Neuronal stem cell (in vitro differentiated cells): ENCODE measurements at regions not wholly inside any gene's neighbourhood (a gene's known extent, or its start where the extent isn't known, plus 50 kb on each side); places are given as distances from the start of the nearest gene placed in this dataset.

ENCODE experiments used
- DNase-seq: peaks from one replicate; pipeline ENCODE4 v3.0.0-alpha.2; 2013; ENCODE audit warnings: low spot score
- H2AFZ ChIP-seq: one replicate; pipeline ENCODE4 v1.6.1; 2013; ENCODE audit warnings: mild to moderate bottlenecking, low read length, inconsistent platforms
- H2AK5ac ChIP-seq: 2 replicates; pipeline ENCODE4 v1.6.1; 2013; ENCODE audit warnings: low read depth, mild to moderate bottlenecking, inconsistent platforms, low read length, moderate library complexity, mixed read lengths
- H2BK120ac ChIP-seq: 2 replicates; pipeline ENCODE4 v1.6.1; 2013; ENCODE audit warnings: low read depth, mild to moderate bottlenecking, inconsistent platforms, low read length, moderate library complexity, mixed read lengths
- H2BK12ac ChIP-seq: one replicate; pipeline ENCODE4 v1.6.1; 2013; ENCODE audit warnings: low read length, inconsistent platforms
- H2BK15ac ChIP-seq: 2 replicates; pipeline ENCODE4 v1.6.1; 2013; ENCODE audit warnings: mild to moderate bottlenecking, low read length, inconsistent platforms, mixed read lengths
- H2BK5ac ChIP-seq: one replicate; pipeline ENCODE4 v1.6.1; 2013; ENCODE audit warnings: inconsistent platforms, mild to moderate bottlenecking, low read length, moderate library complexity
- H3K14ac ChIP-seq: one replicate; pipeline ENCODE4 v1.6.1; 2013; ENCODE audit warnings: low read length, inconsistent platforms
- H3K18ac ChIP-seq: 2 replicates; pipeline ENCODE4 v1.6.1; 2013; ENCODE audit warnings: low read length, inconsistent platforms
- H3K23ac ChIP-seq: 2 replicates; pipeline ENCODE4 v1.6.1; 2013; ENCODE audit warnings: low read depth, mild to moderate bottlenecking, mixed read lengths, low read length, inconsistent platforms; ENCODE audit not compliant: poor library complexity
- H3K27ac ChIP-seq: replicated peaks from 3 replicates; pipeline ENCODE4 v1.5.1; 2013; ENCODE audit warnings: low read length, inconsistent platforms
- H3K27me3 ChIP-seq, 3 experiments: 2 replicates each; pipeline ENCODE4 v1.6.1; 2013; ENCODE audit warnings: low read length in 3 of 3, mild to moderate bottlenecking in 2 of 3, inconsistent platforms in 1 of 3, low read depth in 1 of 3, mixed read lengths in 1 of 3, moderate library complexity in 1 of 3; ENCODE audit not compliant: control insufficient read depth in 3 of 3, insufficient read depth in 3 of 3
- H3K36me3 ChIP-seq, 2 donors: replicated peaks in 1 of 2; 2 replicates each; pipeline ENCODE4 v1.6.1; 2013; ENCODE audit warnings: low read length in 2 of 2; ENCODE audit not compliant: control insufficient read depth in 2 of 2, insufficient read depth in 2 of 2
- H3K4ac ChIP-seq: 2 replicates; pipeline ENCODE4 v1.6.1; 2013; ENCODE audit warnings: inconsistent platforms, mild to moderate bottlenecking, low read length, moderate library complexity
- H3K4me1 ChIP-seq, 2 donors: 1 replicate in 1 of 2; 2 replicates in 1 of 2; pipeline ENCODE4 v1.6.1; 2013; ENCODE audit warnings: low read length in 2 of 2, low read depth in 1 of 2; ENCODE audit not compliant: control insufficient read depth in 2 of 2, insufficient read depth in 1 of 2
- H3K4me2 ChIP-seq: one replicate; pipeline ENCODE4 v1.6.1; 2013; ENCODE audit warnings: mild to moderate bottlenecking, low read length, inconsistent platforms; ENCODE audit not compliant: insufficient read depth, poor library complexity, severe bottlenecking
- H3K4me3 ChIP-seq, 2 donors: 2 replicates each; pipeline ENCODE4 v1.5.1; 2013; ENCODE audit warnings: low read length in 2 of 2, mild to moderate bottlenecking in 2 of 2, inconsistent platforms in 1 of 2, moderate library complexity in 1 of 2
- H3K79me1 ChIP-seq: one replicate; pipeline ENCODE4 v1.6.1; 2013; ENCODE audit warnings: low read depth, mild to moderate bottlenecking, inconsistent platforms, low read length, moderate library complexity
- H3K9ac ChIP-seq: one replicate; pipeline ENCODE4 v1.6.1; 2013; ENCODE audit warnings: mild to moderate bottlenecking, low read depth, low read length, inconsistent platforms; ENCODE audit not compliant: poor library complexity
- H3K9me3 ChIP-seq, 2 donors: replicated peaks in 1 of 2; 2 replicates each; pipeline versions ENCODE3 to v1.6.1; 2013; ENCODE audit warnings: low read length in 2 of 2, mild to moderate bottlenecking in 2 of 2, inconsistent platforms in 1 of 2, low read depth in 1 of 2, mixed read lengths in 1 of 2, moderate library complexity in 1 of 2; ENCODE audit not compliant: control insufficient read depth in 2 of 2, insufficient read depth in 1 of 2
- H4K8ac ChIP-seq: one replicate; pipeline ENCODE4 v1.6.1; 2013; ENCODE audit warnings: low read depth, mild to moderate bottlenecking, inconsistent platforms, low read length, moderate library complexity
- H4K91ac ChIP-seq: one replicate; pipeline ENCODE4 v1.6.1; 2013; ENCODE audit warnings: low read length, low read depth, mild to moderate bottlenecking, inconsistent platforms; ENCODE audit not compliant: poor library complexity

- H2BK12ac ChIP-seq, result no peak overlapping the region
- no peak overlapping the region for H2AFZ ChIP-seq
Observed at GRCh38 chr5:144108131-144108530, 62.3 kb downstream of the YIPF5 start.

More at GRCh38 chr5:144108131-144108530, 62.3 kb downstream of the YIPF5 start:
- Histone ChIP-seq H3K4ac (no peak overlapping the region), H2BK15ac (no peak overlapping the region), H3K9me3 (no peaks in the 10 kb centered on the region), H4K8ac (no peak overlapping the region), H2BK120ac (no peak overlapping the region), H3K9ac (no peak overlapping the region), H3K27me3 (peaks cover 0 to 9% (median 0%) of the 10 kb centered on the region in 3 experiments), H3K4me2 (no peak overlapping the region), H3K4me3 (no peak overlapping the region), H3K18ac (no peak overlapping the region), H3K27ac (no peak overlapping the region), H3K4me1 (no peaks in the 10 kb centered on the region), H3K23ac (no peak overlapping the region), H2BK5ac (no peak overlapping the region), H3K79me1 (no peaks in the 10 kb centered on the region), H2AK5ac (no peak overlapping the region), H3K14ac (no peak overlapping the region), H3K36me3 (no peaks in the 10 kb centered on the region), H4K91ac (no peak overlapping the region)
- no peak for DNase-seq
